ENCODE measurements at regions not wholly inside any gene's neighbourhood (a gene's known extent, or its start where the extent isn't known, plus 50 kb on each side); places are given as distances from the start of the nearest gene placed in this dataset.

DNA sequence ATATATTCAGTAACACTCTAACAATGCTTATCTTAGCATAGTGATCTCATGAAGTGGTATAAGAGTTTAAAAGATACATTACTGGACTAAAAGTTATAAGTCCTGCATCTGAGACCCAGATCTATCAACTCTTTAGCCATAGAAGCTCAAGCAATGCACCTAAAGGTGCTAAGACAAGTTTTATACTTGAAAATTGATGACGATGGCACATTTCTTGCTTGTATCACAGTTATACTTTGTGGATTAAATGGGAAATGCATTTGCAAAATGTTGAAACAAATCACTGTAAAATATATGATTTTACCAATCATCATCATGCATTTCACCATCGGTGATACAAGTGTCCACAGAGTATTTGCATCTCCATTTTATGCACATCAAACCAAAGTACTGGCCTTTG, 525.3 kb upstream of the ZNF385D start:
- Mint-ChIP-seq H3K36me3 (ENCODE audit: low read depth) (no peaks in the 10 kb centered on the region), H3K9me3 (peaks cover 4% of the 10 kb centered on the region), H3K27ac (no peak overlapping the region), H3K27me3 (ENCODE audit: low read depth) (no peaks in the 10 kb centered on the region), H3K4me3 (no peak overlapping the region), H3K4me1 (ENCODE audit: low read depth) (no peaks in the 10 kb centered on the region)

- Mint-ChIP-seq H3K27ac (no peak overlapping the region), H3K27me3 (ENCODE audit: low read depth) (no peaks in the 10 kb centered on the region), H3K4me1 (ENCODE audit: low read depth) (no peaks in the 10 kb centered on the region), H3K36me3 (ENCODE audit: low read depth) (no peaks in the 10 kb centered on the region), H3K4me3 (no peak overlapping the region), H3K9me3 (peaks cover 5% of the 10 kb centered on the region)
These were observed 533.5 kb upstream of the ZNF385D start for GRCh38 chr3:22284559-22284958.

DNA sequence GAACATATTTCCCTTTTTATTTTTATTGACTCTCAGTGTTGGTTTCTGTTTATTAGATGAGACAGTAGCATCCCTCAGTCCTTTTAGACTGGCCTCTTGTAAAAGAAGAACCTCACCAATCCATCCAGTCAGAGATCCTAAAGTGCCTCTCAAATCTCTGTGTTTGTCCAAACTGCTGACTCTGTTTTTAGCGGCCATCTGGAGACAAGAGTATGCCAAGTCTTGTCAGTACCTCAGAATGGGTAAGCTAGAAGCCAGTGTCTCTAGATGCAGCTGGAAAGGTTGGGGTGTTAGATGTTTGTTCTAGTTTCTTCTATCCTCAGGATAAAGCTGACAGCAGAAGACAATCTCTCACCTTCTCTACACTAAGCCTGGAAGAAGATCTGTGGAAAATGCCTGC, 537.7 kb upstream of the ZNF385D start:
- no peaks in the 10 kb centered on the region for H3K36me3 Mint-ChIP-seq (ENCODE audit: low read depth)
- H3K27ac Mint-ChIP-seq, result no peak overlapping the region
- peaks cover 5% of the 10 kb centered on the region for H3K9me3 Mint-ChIP-seq
- no peaks in the 10 kb centered on the region for H3K4me1 Mint-ChIP-seq (ENCODE audit: low read depth)
- H3K4me3 Mint-ChIP-seq, result no peak overlapping the region
- no peaks in the 10 kb centered on the region for H3K27me3 Mint-ChIP-seq (ENCODE audit: low read depth)

GRCh38 chr3:22292681-22293080, 541.7 kb upstream of the ZNF385D start:
- Mint-ChIP-seq H3K36me3 (ENCODE audit: low read depth) (no peaks in the 10 kb centered on the region), H3K27ac (no peak overlapping the region), H3K4me3 (no peak overlapping the region), H3K27me3 (ENCODE audit: low read depth) (no peaks in the 10 kb centered on the region), H3K4me1 (ENCODE audit: low read depth) (no peaks in the 10 kb centered on the region), H3K9me3 (peaks cover 5% of the 10 kb centered on the region)

DNA sequence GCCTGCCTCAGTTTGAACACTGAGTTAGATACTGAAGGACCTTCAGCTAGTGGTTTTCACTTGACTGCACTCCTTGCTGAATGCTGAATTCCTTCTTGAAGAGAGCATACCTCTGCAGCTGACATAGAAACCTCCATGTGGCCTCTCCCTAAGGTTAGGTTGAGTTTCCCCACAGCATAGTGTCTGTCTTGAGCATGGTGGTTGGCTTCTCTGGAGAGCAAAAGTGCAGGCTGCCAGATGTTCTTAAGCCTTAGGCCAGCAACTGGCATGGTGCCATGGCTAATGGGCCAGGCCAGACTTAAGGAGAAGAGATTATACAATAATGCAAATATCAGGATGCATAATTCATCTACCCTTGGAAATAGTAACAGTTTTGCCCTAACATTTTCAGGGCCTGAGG, 545.6 kb upstream of the ZNF385D start:
- H3K27me3 Mint-ChIP-seq (ENCODE audit: low read depth), result no peaks in the 10 kb centered on the region
- no peak overlapping the region for H3K4me3 Mint-ChIP-seq
- no peaks in the 10 kb centered on the region for H3K9me3 Mint-ChIP-seq
- H3K4me1 Mint-ChIP-seq (ENCODE audit: low read depth), result no peaks in the 10 kb centered on the region
- H3K36me3 Mint-ChIP-seq (ENCODE audit: low read depth), result no peaks in the 10 kb centered on the region
- H3K27ac Mint-ChIP-seq, result no peak overlapping the region

DNA sequence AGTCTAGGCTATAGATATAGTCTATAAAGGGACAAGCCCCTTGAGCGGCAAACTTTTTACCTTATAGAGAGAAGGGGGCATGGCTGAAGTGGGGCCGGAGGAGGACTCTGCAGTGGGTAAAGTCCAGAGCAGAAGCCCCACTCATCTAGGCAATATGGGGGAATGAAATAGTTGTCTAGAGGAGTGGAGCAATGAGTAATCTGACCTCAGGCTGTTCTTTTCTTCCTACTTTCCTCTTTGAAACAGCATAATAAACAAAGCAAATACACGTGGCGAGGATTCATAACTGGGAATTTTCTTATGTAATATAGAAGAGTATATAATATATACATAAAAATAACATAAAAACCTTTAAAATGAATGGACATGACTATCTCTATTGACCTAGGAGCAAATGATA, 546.4 kb upstream of the ZNF385D start:
- H3K27me3 Mint-ChIP-seq (ENCODE audit: low read depth), result no peaks in the 10 kb centered on the region
- no peaks in the 10 kb centered on the region for H3K36me3 Mint-ChIP-seq (ENCODE audit: low read depth)
- no peak overlapping the region for H3K27ac Mint-ChIP-seq
- no peaks in the 10 kb centered on the region for H3K4me1 Mint-ChIP-seq (ENCODE audit: low read depth)
- H3K9me3 Mint-ChIP-seq, result no peaks in the 10 kb centered on the region
- H3K4me3 Mint-ChIP-seq, result no peak overlapping the region

DNA sequence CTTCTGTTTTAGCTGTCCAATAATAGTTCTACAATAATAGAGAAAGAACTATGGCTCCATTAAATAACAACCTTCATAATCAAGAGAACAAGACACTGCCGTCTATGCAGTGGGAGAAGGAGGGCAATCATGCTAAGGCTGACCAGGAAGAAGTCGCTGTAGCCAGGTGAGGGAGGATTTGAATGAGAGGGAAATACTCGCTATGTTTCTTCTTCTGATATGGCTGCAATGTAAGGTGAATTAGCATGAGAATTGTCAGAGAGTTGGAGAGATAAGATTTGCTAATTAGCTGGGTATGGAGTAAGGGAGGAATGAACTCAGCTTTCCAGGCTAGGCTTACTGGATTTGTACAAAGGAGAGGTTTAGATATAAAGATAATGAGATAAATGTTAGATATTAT, 555.4 kb upstream of the ZNF385D start:
- Mint-ChIP-seq H3K4me1 (ENCODE audit: low read depth) (no peaks in the 10 kb centered on the region), H3K27me3 (ENCODE audit: low read depth) (no peaks in the 10 kb centered on the region), H3K36me3 (ENCODE audit: low read depth) (no peaks in the 10 kb centered on the region), H3K4me3 (no peak overlapping the region), H3K9me3 (no peaks in the 10 kb centered on the region), H3K27ac (no peak overlapping the region)

DNA sequence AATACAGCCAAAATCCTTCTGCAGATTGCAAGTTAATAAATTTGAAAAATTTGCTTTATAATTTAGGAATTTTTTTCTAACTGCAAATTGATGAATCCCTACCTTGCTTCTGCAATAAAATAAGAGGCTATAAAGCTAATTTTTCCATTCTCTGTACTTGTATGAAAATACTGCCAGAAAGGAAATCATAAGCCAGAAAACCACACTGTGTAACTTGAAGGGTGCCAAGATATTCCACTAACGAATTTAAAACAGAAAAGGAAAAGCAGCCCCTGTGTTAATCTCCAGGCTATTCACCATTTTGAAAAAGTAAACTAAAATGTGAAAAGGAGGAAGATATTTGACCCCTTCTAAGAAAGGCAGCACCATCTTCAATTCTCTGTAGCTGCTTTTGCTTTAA, 557.9 kb upstream of the ZNF385D start:
- no peaks in the 10 kb centered on the region for H3K36me3 Mint-ChIP-seq (ENCODE audit: low read depth)

DNA sequence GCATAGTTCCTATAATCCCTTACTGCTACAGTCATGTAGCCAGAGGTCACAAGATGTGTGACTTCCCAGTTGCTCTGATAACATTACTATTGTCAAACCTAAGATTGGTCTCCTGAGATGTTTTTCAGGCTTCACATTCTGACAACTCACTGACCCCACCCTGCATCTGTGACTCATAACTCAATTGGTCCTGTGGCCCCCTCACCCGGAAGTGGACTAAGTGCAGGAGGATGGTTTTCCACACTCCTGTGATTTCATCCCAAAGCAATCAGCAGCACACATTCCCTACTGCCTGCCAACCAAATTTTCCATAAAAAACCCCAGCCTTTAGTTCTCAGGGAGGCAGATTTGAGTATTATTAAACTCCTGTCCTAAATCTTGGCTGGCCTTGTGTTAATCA, 564.9 kb upstream of the ZNF385D start:
- no peaks in the 10 kb centered on the region for H3K36me3 Mint-ChIP-seq (ENCODE audit: low read depth)
- H3K27me3 Mint-ChIP-seq (ENCODE audit: low read depth), result no peaks in the 10 kb centered on the region
- no peak overlapping the region for H3K4me3 Mint-ChIP-seq
- H3K27ac Mint-ChIP-seq, result no peak overlapping the region
- peaks cover 7% of the 10 kb centered on the region for H3K9me3 Mint-ChIP-seq
- H3K4me1 Mint-ChIP-seq (ENCODE audit: low read depth), result no peaks in the 10 kb centered on the region

More for the DNA sequence above, 557.9 kb upstream of the ZNF385D start:
- no peak overlapping the region for H3K27ac Mint-ChIP-seq
- no peaks in the 10 kb centered on the region for H3K4me1 Mint-ChIP-seq (ENCODE audit: low read depth)
- peaks cover 7% of the 10 kb centered on the region for H3K9me3 Mint-ChIP-seq
- H3K27me3 Mint-ChIP-seq (ENCODE audit: low read depth), result no peaks in the 10 kb centered on the region
- H3K4me3 Mint-ChIP-seq, result no peak overlapping the region

DNA sequence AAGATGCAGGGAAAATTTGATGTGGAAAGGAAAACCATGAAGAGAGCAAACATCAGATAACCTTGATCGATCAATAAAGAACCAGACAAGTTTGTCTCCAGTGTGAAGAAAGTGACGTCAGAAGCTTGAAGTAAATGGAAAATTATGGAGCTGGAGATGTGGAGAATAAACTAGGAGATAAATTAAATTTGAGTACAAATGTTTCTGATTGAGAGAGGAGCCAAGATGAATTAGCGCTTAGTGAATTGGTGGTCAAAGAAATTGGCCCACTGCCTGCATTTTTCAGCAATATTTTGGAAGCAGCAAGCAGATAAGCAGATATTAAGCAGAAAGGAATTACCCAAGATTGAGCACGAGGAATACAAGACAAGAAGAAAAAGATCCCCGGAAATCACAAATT, 567.3 kb upstream of the ZNF385D start:
- H3K36me3 Mint-ChIP-seq (ENCODE audit: low read depth), result no peaks in the 10 kb centered on the region
- H3K4me3 Mint-ChIP-seq, result no peak overlapping the region
- H3K4me1 Mint-ChIP-seq (ENCODE audit: low read depth), result no peaks in the 10 kb centered on the region
- H3K9me3 Mint-ChIP-seq, result no peaks in the 10 kb centered on the region
- H3K27me3 Mint-ChIP-seq (ENCODE audit: low read depth), result no peaks in the 10 kb centered on the region
- no peak overlapping the region for H3K27ac Mint-ChIP-seq

DNA sequence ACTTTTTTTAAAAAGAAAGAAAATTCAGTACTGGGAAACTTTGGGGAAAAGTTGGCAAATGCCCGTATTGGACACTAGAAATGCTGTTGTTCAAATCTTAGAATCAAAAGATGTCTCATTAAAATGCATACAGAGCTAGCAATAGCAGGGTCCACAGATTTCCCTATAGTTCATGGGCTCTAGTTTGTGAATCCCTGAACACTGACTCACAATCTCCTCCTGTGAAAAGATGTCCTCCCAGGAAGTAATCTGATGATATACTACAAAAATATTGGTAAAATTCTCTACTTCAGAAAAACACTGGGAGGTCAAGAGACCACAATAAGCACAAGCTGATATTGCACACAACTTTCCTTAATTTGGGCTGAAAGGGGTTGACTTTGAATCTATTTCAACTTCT, 568.4 kb upstream of the ZNF385D start:
- H3K27ac Mint-ChIP-seq, result no peak overlapping the region
- H3K4me3 Mint-ChIP-seq, result no peak overlapping the region
- no peaks in the 10 kb centered on the region for H3K9me3 Mint-ChIP-seq
- no peaks in the 10 kb centered on the region for H3K27me3 Mint-ChIP-seq (ENCODE audit: low read depth)
- no peaks in the 10 kb centered on the region for H3K36me3 Mint-ChIP-seq (ENCODE audit: low read depth)
- H3K4me1 Mint-ChIP-seq (ENCODE audit: low read depth), result no peaks in the 10 kb centered on the region

DNA sequence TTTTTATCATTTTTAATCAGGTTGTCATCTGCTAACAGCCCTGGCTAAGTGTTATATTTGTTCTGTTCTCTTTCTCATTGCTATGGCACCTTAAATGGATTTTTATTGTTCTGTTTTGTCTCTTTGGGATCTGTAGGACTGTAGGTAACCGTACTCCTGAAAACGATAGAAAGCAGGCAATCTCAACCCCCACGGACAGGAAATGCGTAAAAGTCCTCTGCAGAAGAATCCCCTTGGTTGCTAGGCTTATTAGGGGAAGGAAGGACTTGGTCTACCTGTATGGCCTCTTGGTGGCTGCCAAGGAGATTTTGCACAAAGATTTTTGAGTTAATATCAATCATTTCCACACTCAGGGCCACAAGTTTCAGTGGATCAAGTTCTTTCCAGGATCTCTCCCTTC, 571.9 kb upstream of the ZNF385D start:
- no peak overlapping the region for H3K27ac Mint-ChIP-seq
- H3K9me3 Mint-ChIP-seq, result no peaks in the 10 kb centered on the region
- H3K4me3 Mint-ChIP-seq, result no peak overlapping the region
- H3K27me3 Mint-ChIP-seq (ENCODE audit: low read depth), result no peaks in the 10 kb centered on the region
- H3K4me1 Mint-ChIP-seq (ENCODE audit: low read depth), result no peaks in the 10 kb centered on the region
- H3K36me3 Mint-ChIP-seq (ENCODE audit: low read depth), result no peaks in the 10 kb centered on the region

DNA sequence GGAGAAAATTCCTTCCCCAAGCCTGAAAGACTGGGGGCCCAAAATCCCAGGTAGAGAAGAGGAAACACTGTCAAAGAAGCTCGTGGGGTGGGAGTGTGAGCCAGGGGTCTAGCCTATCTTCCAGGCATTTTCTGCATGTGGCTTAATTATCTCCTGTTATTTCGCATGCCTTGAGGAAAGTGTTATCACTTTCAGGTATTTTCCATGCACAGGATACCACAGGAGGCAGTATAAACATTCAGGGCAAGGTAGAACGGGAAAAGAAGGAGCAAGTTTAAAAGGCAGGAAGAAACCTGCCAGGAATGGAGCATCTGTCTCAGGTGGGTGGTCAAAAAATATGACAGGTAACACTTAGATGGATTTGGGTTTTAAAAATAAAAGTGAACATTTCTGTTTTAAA, 575.3 kb upstream of the ZNF385D start:
- Mint-ChIP-seq H3K27ac (no peak overlapping the region), H3K4me3 (no peak overlapping the region), H3K36me3 (ENCODE audit: low read depth) (no peaks in the 10 kb centered on the region), H3K27me3 (ENCODE audit: low read depth) (no peaks in the 10 kb centered on the region), H3K9me3 (no peaks in the 10 kb centered on the region), H3K4me1 (ENCODE audit: low read depth) (no peaks in the 10 kb centered on the region)

DNA sequence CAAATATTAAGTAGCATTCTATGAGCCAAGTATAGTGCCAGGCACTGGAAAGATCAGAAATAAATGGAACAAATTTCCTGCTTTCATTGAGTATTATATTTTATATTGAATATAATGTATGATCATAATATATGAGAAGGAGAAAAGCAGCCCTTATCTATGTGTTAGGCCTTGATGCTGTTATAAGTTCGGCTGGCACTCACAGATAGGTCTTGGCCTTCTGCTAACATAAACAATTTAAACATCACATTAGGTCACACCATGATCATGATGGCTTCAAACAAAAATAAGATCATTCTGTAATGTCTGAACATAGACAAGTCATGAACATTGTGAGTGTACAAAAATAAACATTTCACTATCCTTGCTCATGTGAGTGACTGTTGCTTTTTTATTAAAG, 584.0 kb upstream of the ZNF385D start:
- H3K36me3 Mint-ChIP-seq (ENCODE audit: low read depth), result no peaks in the 10 kb centered on the region
- no peaks in the 10 kb centered on the region for H3K4me1 Mint-ChIP-seq (ENCODE audit: low read depth)
- no peaks in the 10 kb centered on the region for H3K9me3 Mint-ChIP-seq
- H3K27ac Mint-ChIP-seq, result no peak overlapping the region
- no peak overlapping the region for H3K4me3 Mint-ChIP-seq
- H3K27me3 Mint-ChIP-seq (ENCODE audit: low read depth), result no peaks in the 10 kb centered on the region

DNA sequence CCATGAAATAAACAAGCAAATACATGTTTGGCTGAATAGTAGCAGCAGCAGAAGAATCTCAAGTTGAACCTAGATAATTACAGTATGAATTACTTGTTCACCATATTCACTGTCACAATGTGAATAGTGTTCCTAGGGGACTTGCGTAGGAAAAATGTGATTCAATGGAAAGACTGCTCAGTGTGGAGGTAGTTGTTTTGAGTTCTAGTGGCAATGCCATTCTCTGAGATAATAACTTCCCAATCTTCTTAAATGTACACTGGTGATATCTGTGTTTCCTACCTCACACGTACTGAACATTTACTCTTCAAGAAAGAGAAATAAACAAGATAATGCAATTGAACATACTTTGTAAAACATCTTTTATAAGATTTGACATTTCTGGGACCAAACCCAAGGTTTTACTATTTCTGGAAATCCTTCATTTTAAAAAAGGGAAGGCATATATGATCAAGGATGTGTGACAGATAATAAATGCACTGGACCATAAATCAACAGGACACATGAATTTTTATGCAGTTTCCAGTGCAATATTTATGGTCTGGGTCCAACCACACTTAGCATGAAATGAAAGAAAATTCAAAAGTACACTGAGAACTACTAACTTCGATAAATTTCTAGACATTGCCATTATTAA, 598.3 kb upstream of the ZNF385D start:
- no peaks in the 10 kb centered on the region for H3K36me3 Mint-ChIP-seq (ENCODE audit: low read depth)
- H3K4me3 Mint-ChIP-seq, result no peak overlapping the region
- no peaks in the 10 kb centered on the region for H3K27me3 Mint-ChIP-seq (ENCODE audit: low read depth)
- no peaks in the 10 kb centered on the region for H3K4me1 Mint-ChIP-seq (ENCODE audit: low read depth)
- no peak overlapping the region for H3K27ac Mint-ChIP-seq
- H3K9me3 Mint-ChIP-seq, result no peaks in the 10 kb centered on the region

GRCh38 chr3:22351806-22352205, 600.8 kb upstream of the ZNF385D start:
- no peaks in the 10 kb centered on the region for H3K4me1 Mint-ChIP-seq (ENCODE audit: low read depth)
- H3K36me3 Mint-ChIP-seq (ENCODE audit: low read depth), result no peaks in the 10 kb centered on the region
- H3K27me3 Mint-ChIP-seq (ENCODE audit: low read depth), result no peaks in the 10 kb centered on the region
- no peak overlapping the region for H3K27ac Mint-ChIP-seq
- H3K9me3 Mint-ChIP-seq, result no peaks in the 10 kb centered on the region
- no peak overlapping the region for H3K4me3 Mint-ChIP-seq

All from T-helper 1 cell treated with Interleukin-12 subunit alpha and Interleukin-12 subunit beta and Interleukin-4 antibody, amounts not matched to agents 30 μg/mL and 1 μg/mL, for 36 hours (primary cell).